GM06990 (cell line): ENCODE measurements at regions not wholly inside any gene's neighbourhood (a gene's known extent, or its start where the extent isn't known, plus 50 kb on each side); places are given as distances from the start of the nearest gene placed in this dataset.

Source experiments
- DNase-seq: peaks from one replicate; pipeline ENCODE4 v3.0.0-alpha.2; 2011; ENCODE audit not compliant: insufficient read length; ENCODE audit errors: extremely low read depth
- H3K27me3 ChIP-seq: replicated peaks from 2 replicates; pipeline ENCODE4 v1.6.0; 2011; ENCODE audit warnings: low read length; ENCODE audit not compliant: control insufficient read depth, insufficient read depth
- H3K36me3 ChIP-seq: 2 replicates; pipeline ENCODE4 v1.5.1; 2011; ENCODE audit warnings: low read length; ENCODE audit not compliant: control insufficient read depth, insufficient read depth
- H3K4me3 ChIP-seq: replicated peaks from 2 replicates; pipeline ENCODE4 v1.5.1; 2011; ENCODE audit warnings: low read depth, mild to moderate bottlenecking, control low read depth, low read length
- TF ChIP-seq, protein P1 (sequence below): IDR thresholded peaks from 2 replicates; pipeline ENCODE4 v1.5.1; 2011; ENCODE audit warnings: low read length, control low read depth, mild to moderate bottlenecking, inconsistent platforms; ENCODE audit not compliant: insufficient read depth, poor library complexity, severe bottlenecking

DNA sequence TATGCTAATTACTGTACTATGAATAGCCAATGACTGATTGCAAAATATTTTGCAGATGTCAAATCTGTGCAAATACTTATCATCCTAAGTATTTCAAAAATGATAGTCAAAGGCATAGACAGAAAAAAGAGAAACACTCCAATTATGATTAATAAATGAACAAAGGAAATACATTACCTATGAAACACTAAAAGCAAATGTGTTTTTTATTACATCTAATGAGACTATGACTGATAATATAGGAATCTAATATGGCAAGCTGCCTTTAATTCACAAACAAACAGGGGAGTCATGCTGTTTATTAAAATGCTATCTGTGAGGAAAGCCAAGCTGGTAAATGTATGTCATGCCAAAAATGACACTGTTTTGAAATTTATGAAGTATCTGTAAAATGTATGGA is 713.2 kb upstream of the NRSN1 start:
- Histone ChIP-seq H3K36me3 (no peaks in the 10 kb centered on the region), H3K27me3 (no peaks in the 10 kb centered on the region), H3K4me3 (no peak overlapping the region)
- TF ChIP-seq, protein P1, sequence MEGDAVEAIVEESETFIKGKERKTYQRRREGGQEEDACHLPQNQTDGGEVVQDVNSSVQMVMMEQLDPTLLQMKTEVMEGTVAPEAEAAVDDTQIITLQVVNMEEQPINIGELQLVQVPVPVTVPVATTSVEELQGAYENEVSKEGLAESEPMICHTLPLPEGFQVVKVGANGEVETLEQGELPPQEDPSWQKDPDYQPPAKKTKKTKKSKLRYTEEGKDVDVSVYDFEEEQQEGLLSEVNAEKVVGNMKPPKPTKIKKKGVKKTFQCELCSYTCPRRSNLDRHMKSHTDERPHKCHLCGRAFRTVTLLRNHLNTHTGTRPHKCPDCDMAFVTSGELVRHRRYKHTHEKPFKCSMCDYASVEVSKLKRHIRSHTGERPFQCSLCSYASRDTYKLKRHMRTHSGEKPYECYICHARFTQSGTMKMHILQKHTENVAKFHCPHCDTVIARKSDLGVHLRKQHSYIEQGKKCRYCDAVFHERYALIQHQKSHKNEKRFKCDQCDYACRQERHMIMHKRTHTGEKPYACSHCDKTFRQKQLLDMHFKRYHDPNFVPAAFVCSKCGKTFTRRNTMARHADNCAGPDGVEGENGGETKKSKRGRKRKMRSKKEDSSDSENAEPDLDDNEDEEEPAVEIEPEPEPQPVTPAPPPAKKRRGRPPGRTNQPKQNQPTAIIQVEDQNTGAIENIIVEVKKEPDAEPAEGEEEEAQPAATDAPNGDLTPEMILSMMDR, result no peak
- no peak for DNase-seq

DNA sequence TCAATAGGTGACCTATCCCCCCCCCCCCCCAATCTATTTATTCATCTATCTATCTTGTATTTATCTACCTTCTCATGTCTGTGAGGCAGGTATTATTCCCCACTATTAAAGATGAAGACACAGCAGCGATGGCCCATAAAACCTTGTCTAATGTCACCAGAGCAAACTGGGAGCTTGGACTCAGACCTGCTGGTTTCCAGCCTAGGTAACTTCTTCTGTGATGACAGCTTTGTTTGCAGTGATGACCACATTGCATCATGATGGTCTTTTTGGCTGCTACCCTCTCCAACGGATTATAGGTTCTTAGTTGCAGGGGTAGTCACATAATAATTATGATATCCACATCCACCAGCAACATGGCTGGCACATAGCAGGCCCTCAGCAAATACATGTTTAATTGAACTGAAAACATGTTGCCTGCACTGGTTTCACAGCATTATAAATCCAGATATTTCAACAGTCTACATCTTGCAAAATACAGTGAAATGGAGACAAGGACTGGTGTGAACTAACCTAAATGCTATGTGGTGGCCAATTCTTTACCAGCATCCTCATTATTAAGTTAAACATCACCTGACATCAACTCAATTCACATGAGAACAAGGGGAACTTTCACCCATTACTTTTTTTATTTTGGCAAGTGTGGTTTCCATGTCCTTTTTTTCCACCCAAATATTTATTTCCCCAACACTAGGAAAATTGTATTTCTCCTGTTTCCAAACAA is 712.5 kb upstream of the NRSN1 start:
- DNase-seq, result no peak
- Histone ChIP-seq H3K27me3 (no peaks in the 10 kb centered on the region), H3K4me3 (no peak overlapping the region), H3K36me3 (no peaks in the 10 kb centered on the region)
- TF ChIP-seq, protein P1, result no peak

DNA sequence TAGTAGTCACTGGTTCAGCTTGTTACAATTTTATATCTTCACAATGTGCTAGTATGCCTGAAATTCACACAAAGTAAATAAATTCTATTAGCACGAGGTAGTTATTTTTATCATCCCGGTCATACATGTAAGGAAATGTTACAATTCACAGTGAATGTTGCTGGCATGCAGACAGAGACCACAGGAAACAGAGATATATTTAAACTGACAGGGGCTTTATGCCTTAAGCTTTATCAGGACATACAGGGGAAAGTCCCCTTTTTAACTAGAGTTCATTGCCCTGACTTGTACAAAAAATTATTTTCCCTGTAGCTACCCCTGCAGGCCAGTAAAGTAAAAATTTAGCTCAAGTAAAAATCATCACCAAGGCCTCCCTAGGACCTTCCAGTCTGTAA is 712.0 kb upstream of the NRSN1 start:
- H3K36me3 ChIP-seq, result no peaks in the 10 kb centered on the region
- H3K27me3 ChIP-seq, result no peaks in the 10 kb centered on the region
- peak; percentile 57 for DNase-seq
- no peak overlapping the region for H3K4me3 ChIP-seq
- TF ChIP-seq, protein P1, result peak; percentile 30

DNA sequence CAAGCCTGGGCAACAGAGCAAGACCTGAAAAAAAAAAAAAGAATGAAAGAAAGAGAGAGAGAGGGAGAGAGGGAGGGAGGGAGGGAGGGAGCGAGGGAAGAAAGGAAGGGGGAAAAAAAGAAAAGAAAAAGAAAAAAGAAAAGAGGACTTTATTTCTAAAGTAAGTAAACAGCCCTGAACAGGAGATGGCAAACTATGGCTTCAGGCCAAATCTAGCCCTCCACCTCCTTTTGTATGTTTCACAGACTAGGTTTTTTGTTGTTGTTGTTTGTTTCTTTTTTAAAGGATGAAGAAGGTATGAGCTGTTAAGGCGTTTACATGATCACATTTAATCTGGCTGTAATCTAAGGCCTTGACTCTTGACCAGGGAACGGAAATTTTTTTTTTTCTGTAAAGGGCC is 711.1 kb upstream of the NRSN1 start:
- Histone ChIP-seq H3K36me3 (no peaks in the 10 kb centered on the region), H3K27me3 (no peaks in the 10 kb centered on the region), H3K4me3 (no peak overlapping the region)
- no peak for DNase-seq
- TF ChIP-seq, protein P1, result no peak

DNA sequence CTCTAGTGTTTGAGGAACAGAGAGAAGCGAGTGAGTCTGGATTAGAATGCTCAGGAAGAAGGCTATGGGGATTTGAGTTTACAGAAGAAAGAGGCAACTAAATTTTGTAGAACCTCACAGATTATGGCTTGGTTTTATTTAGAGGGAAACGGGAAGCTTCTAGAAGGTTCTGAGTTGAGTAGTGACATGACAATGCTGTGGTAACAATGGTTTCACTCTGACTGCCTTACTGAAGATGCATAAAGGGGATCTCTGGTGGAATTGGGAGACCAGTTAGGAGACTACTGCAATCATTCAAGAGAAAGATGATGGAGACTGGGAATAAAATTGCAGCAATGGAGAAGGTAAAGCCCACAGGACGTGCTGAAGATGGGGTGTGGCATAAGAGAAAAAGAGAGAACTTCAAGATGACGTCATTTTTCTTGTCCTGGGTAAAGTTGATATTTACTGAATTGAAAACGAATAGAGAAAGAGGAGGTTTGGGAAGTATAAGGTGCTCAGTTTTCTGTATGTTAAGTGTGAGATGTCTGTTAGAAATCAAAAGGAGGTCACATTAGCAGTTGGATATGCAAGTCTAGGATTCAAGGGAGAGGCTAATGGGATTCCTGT is 710.1 kb upstream of the NRSN1 start:
- TF ChIP-seq, protein P1, result no peak
- H3K36me3 ChIP-seq, result no peaks in the 10 kb centered on the region
- DNase-seq, result peak; percentile 30
- H3K27me3 ChIP-seq, result no peaks in the 10 kb centered on the region
- H3K4me3 ChIP-seq, result no peak overlapping the region
